K562 (cell line): ENCODE measurements at regions not wholly inside any gene's neighbourhood (a gene's known extent, or its start where the extent isn't known, plus 50 kb on each side); places are given as distances from the start of the nearest gene placed in this dataset.

Experiments used
- ATAC-seq: fragments of 200-7000 bp; cut with Tn5 transposase; 3 replicates; pipeline ENCODE4 v1.9.1; 2020; ENCODE audit warnings: moderate library complexity
- BruUV-seq: library from RNA; stranded (reverse); fragments of 400-500 nt; replicated peaks from 2 replicates; lab custom pipeline; 2021; lab: Mats Ljungman, UMichigan
- CTCF ChIA-PET: fragments of 300-600 bp; formaldehyde crosslinking; extraction: SDS; loops from one replicate; lab custom pipeline; 2021; ENCODE audit warnings: low intra/inter-chr PET ratio; lab: Yijun Ruan, JAX
- POLR2A ChIA-PET: fragments of 300-600, 350-650 bp; sonication (Branson Sonifier 250); formaldehyde crosslinking; extraction: SDS; loops from one replicate; lab custom pipeline; 2021; ENCODE audit warnings: antibody characterized with exemption, inconsistent platforms; lab: Yijun Ruan, JAX
- DNase-seq, 4 experiments: peaks; one replicate each; pipeline versions ENCODE4 v3.0.0 to v3.0.0-alpha.2; 2011 to 2018; ENCODE audit warnings: low spot score in 3 of 4, mixed read lengths in 3 of 4; ENCODE audit errors: extremely low read depth in 1 of 4
- FAIRE-seq: peaks from 2 replicates; lab custom pipeline; 2011; peaks lifted over from hg19 to GRCh38; lab: Jason Lieb, UNC
- H2AFZ ChIP-seq: 2 replicates; pipeline ENCODE4 v1.6.0; 2011; ENCODE audit warnings: low read depth, low read length, control low read depth, inconsistent platforms
- H3K27ac ChIP-seq: fragments of 200-600 bp; 3 replicates; pipeline ENCODE4 v1.8.0; 2011; ENCODE audit warnings: low read depth, mild to moderate bottlenecking, control low read depth, inconsistent platforms, low read length, moderate library complexity, mixed read lengths; ENCODE audit errors: extremely low read depth
- H3K27me3 ChIP-seq, 2 experiments: fragments of 300-600 bp in 1 of 2; 2 replicates in 1 of 2; 3 replicates in 1 of 2; pipeline versions ENCODE4 v1.6.0 to v1.8.0; 2011; ENCODE audit warnings: inconsistent platforms in 2 of 2, low read length in 2 of 2, mild to moderate bottlenecking in 1 of 2, mixed read lengths in 1 of 2, moderate library complexity in 1 of 2; ENCODE audit not compliant: control insufficient read depth in 2 of 2, insufficient read depth in 2 of 2
- H3K36me3 ChIP-seq: fragments of 300-600 bp; 3 replicates; pipeline ENCODE4 v1.8.0; 2011; ENCODE audit warnings: mild to moderate bottlenecking, low read length, inconsistent platforms; ENCODE audit not compliant: control insufficient read depth, insufficient read depth
- H3K4me1 ChIP-seq, 2 experiments: fragments of 200-600 bp in 1 of 2; replicated peaks in 1 of 2; 2 replicates in 1 of 2; 3 replicates in 1 of 2; pipeline versions ENCODE4 v1.5.1 to v1.8.0; 2011; ENCODE audit warnings: inconsistent platforms in 2 of 2, low read length in 2 of 2, mild to moderate bottlenecking in 1 of 2, mixed read lengths in 1 of 2, moderate library complexity in 1 of 2; ENCODE audit not compliant: control insufficient read depth in 2 of 2, insufficient read depth in 2 of 2
- H3K4me2 ChIP-seq: 2 replicates; pipeline ENCODE4 v1.6.1; 2011; ENCODE audit warnings: low read length, control low read depth, inconsistent platforms, mixed read lengths; ENCODE audit not compliant: insufficient read depth
- H3K4me3 ChIP-seq: fragments of 200-600 bp; sonication (generic), shearing (Covaris generic); 2 replicates; pipeline ENCODE4 v1.5.1; 2016; ENCODE audit warnings: control low read depth, inconsistent platforms
- H3K79me2 ChIP-seq: fragments of 200-600 bp; 3 replicates; pipeline ENCODE4 v1.8.0; 2011; ENCODE audit warnings: low read length, inconsistent platforms; ENCODE audit not compliant: control insufficient read depth, insufficient read depth
- H3K9ac ChIP-seq, 2 experiments: 2 replicates each; pipeline versions ENCODE4 v1.6.0 to v1.6.1; 2011; ENCODE audit warnings: low read depth in 2 of 2, low read length in 2 of 2, control low read depth in 1 of 2, inconsistent platforms in 1 of 2, mild to moderate bottlenecking in 1 of 2, mixed read lengths in 1 of 2; ENCODE audit not compliant: insufficient read depth in 1 of 2
- H3K9me1 ChIP-seq: one replicate; pipeline ENCODE4 v1.6.0; 2011; ENCODE audit warnings: inconsistent platforms, mild to moderate bottlenecking, low read length, moderate library complexity; ENCODE audit not compliant: control insufficient read depth, insufficient read depth
- H3K9me3 ChIP-seq: replicated peaks from 2 replicates; pipeline ENCODE4 v1.5.1; 2011; ENCODE audit warnings: low read depth, low read length, inconsistent platforms; ENCODE audit not compliant: control insufficient read depth, insufficient read depth
- H4K20me1 ChIP-seq: replicated peaks from 2 replicates; pipeline ENCODE4 v1.6.1; 2011; ENCODE audit warnings: low read length, inconsistent platforms, mixed read lengths; ENCODE audit not compliant: control insufficient read depth, insufficient read depth
- ATF1 ChIP-seq, 2 experiments: fragments of 450-650 bp in 1 of 2; IDR thresholded peaks; 2 replicates each; pipeline ENCODE4 v1.6.1; 2016; ENCODE audit warnings: missing compliant biosample characterization in 1 of 2, missing genetic modification characterization in 1 of 2
- CBX1 ChIP-seq: sonication (generic); IDR thresholded peaks from 2 replicates; pipeline ENCODE4 v1.6.1; 2016; ENCODE audit warnings: antibody characterized with exemption, low read depth, mild to moderate bottlenecking
- CHCHD3 ChIP-seq: fragments of 250-450 bp; sonication (Bioruptor Pico); IDR thresholded peaks from 2 replicates; pipeline ENCODE4 v2.1.2; 2022; ENCODE audit warnings: mild to moderate bottlenecking
- DMBX1 ChIP-seq: fragments of 250-450 bp; sonication (Bioruptor Pico); IDR thresholded peaks from 2 replicates; pipeline ENCODE4 v1.8.0; 2022; ENCODE audit warnings: inconsistent platforms, mild to moderate bottlenecking, moderate library complexity, borderline replicate concordance
- FOXA1 ChIP-seq: fragments of 450-650 bp; IDR thresholded peaks from 2 replicates; pipeline ENCODE4 v1.6.1; 2016; ENCODE audit warnings: mild to moderate bottlenecking, borderline replicate concordance
- ILK ChIP-seq: fragments of 450-650 bp; IDR thresholded peaks from 2 replicates; pipeline ENCODE4 v1.6.1; 2016; ENCODE audit warnings: missing genetic modification characterization, low read depth, mild to moderate bottlenecking, missing compliant biosample characterization, moderate library complexity, borderline replicate concordance
- NR4A1 ChIP-seq, 2 experiments: fragments of 250-450 bp in 1 of 2; fragments of 450-650 bp in 1 of 2; sonication (Bioruptor Pico) in 1 of 2; IDR thresholded peaks; 2 replicates each; pipeline versions ENCODE4 v1.4.0 to v1.6.1; 2016 to 2020; ENCODE audit warnings: mild to moderate bottlenecking in 2 of 2, missing compliant biosample characterization in 1 of 2, missing genetic modification characterization in 1 of 2, moderate library complexity in 1 of 2
- PHF21A ChIP-seq: fragments of 450-650 bp; IDR thresholded peaks from 2 replicates; pipeline ENCODE4 v1.6.1; 2017; ENCODE audit warnings: low read depth, borderline replicate concordance
- SIRT6 ChIP-seq: IDR thresholded peaks from one replicate; pipeline ENCODE4 v1.6.1; 2012; ENCODE audit warnings: low read depth, mild to moderate bottlenecking, control low read depth, inconsistent platforms, low read length, moderate library complexity
- SRSF7 ChIP-seq: fragments of 200-400 bp; formaldehyde crosslinking; optimal IDR thresholded peaks from 2 replicates; pipeline ENCODE3; 2017; ENCODE audit warnings: mild to moderate bottlenecking, low read depth, low read length
- TOE1 ChIP-seq, 2 experiments: fragments of 450-650 bp in 1 of 2; sonication (generic) in 1 of 2; formaldehyde crosslinking in 1 of 2; IDR thresholded peaks; 2 replicates each; pipeline versions ENCODE4 v1.7.1 to v1.8.0; 2016 to 2022; ENCODE audit warnings: borderline replicate concordance in 2 of 2, mild to moderate bottlenecking in 2 of 2, antibody characterized with exemption in 1 of 2, inconsistent platforms in 1 of 2, low read depth in 1 of 2, missing genetic modification reagents in 1 of 2, moderate library complexity in 1 of 2
- ZNF668 ChIP-seq: fragments of 250-450 bp; sonication (Bioruptor Pico); IDR thresholded peaks from 2 replicates; pipeline ENCODE4 v1.8.0; 2022; ENCODE audit warnings: mild to moderate bottlenecking, inconsistent platforms
- WGBS: fragments of 100-300 bp; shearing (Covaris generic); methylation state at CpG from one replicate; pipeline ENCODE4 v1.1.6; 2016; ENCODE audit warnings: low coverage, mixed read lengths; ENCODE audit not compliant: insufficient coverage; ENCODE audit errors: missing lambda C conversion rate; 5-methylcytosine and 5-hydroxymethylcytosine counted together
- in situ Hi-C: fragments of 300-500 bp; cut with MboI; formaldehyde crosslinking; loops from 4 replicates; pipeline ENCODE4 v1.15.0; 2018; ENCODE audit warnings: inconsistent platforms, mixed read lengths
- intact Hi-C: fragments of 100-400 bp; cut with micrococcal nuclease; formaldehyde crosslinking; loops from 2 replicates; pipeline ENCODE4 v1.14.2; 2022
- TF ChIP-seq, protein P1 (sequence below): fragments of 250-450 bp; sonication (Bioruptor Pico); IDR thresholded peaks from 2 replicates; pipeline ENCODE4 v1.6.1; 2021; ENCODE audit warnings: mild to moderate bottlenecking
- TF ChIP-seq, protein P2 (sequence below): sonication (generic); formaldehyde crosslinking; IDR thresholded peaks from 2 replicates; pipeline ENCODE4 v1.8.0; 2022; ENCODE audit warnings: missing genetic modification reagents, mild to moderate bottlenecking, borderline replicate concordance

DNA sequence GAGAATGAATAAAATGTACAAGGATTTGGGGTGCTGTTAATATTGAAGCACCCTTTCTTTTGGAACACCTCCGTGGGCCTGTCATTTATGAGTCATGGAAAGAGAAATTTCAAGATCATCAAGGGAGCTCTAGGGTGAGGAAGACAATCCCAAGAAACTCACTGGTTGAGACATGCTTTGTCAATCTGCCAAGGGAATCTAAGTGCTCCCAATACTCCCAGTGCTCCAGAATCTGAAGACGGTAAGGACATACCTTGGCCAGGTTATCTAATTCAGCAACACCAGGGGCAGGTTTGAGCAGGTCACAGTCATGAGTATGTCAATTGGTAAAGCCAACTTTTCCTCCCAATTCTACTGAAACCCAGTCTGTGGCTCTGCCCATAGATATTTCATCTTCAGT lies 556.4 kb upstream of the CPEB2 start (continued):
- TF ChIP-seq, protein P1, sequence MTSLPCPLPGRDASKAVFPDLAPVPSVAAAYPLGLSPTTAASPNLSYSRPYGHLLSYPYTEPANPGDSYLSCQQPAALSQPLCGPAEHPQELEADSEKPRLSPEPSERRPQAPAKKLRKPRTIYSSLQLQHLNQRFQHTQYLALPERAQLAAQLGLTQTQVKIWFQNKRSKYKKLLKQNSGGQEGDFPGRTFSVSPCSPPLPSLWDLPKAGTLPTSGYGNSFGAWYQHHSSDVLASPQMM (CRISPR knock-in tag), result no peak
- TF ChIP-seq NR4A1 (CRISPR knock-in tag; IDR thresholded peaks at IDR 0.05), result no peak
- no peak for TF ChIP-seq NR4A1 (tag; IDR thresholded peaks at IDR 0.05)

DNA sequence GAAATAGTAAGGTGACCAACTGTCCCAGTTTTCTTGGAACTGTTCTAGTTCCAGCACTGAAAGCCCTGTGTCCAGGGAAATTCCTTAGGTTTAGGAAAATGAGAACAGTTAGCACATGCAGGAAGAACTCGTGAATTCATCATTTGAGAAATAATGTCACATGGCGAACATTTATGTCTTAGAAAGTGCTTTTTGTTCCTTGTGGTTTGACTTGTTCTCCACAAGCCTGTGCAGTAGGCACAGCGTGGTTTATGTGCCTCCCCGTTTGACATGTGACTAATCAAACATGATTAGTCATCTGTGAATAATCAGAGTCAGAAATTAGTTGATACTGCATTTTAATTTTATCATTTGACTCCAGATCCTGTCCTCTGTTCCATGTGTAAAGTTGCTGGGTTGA lies 556.0 kb upstream of the CPEB2 start:
- no peak overlapping the region for H3K27ac ChIP-seq
- no peak for TF ChIP-seq SRSF7
- 0% methylated on average over 4 of the region's 4 CpGs for WGBS
- POLR2A ChIA-PET, result no interaction called here
- no TSS peak for BruUV-seq
- DNase-seq, result no peak
- no peak overlapping the region for H3K4me2 ChIP-seq
- in situ Hi-C loops (no loop called here), intact Hi-C loops (no loop called here)
- H4K20me1 ChIP-seq, result no peaks in the 10 kb centered on the region
- no peaks in the 10 kb centered on the region for H3K36me3 ChIP-seq
- no peaks in the 10 kb centered on the region for H3K79me2 ChIP-seq
- H3K4me3 ChIP-seq, result no peak overlapping the region
- no peak overlapping the region for H3K9ac ChIP-seq
- H3K9me1 ChIP-seq, result no peaks in the 10 kb centered on the region
- H3K9me3 ChIP-seq, result no peaks in the 10 kb centered on the region; the same call in 1 of the 2 replicates
- CTCF ChIA-PET, result no interaction called here
- H3K27me3 ChIP-seq, result no peaks in the 10 kb centered on the region
- no peak overlapping the region for H2AFZ ChIP-seq
- no peaks in the 10 kb centered on the region for H3K4me1 ChIP-seq
- no peak for FAIRE-seq
- no peak for ATAC-seq

DNA sequence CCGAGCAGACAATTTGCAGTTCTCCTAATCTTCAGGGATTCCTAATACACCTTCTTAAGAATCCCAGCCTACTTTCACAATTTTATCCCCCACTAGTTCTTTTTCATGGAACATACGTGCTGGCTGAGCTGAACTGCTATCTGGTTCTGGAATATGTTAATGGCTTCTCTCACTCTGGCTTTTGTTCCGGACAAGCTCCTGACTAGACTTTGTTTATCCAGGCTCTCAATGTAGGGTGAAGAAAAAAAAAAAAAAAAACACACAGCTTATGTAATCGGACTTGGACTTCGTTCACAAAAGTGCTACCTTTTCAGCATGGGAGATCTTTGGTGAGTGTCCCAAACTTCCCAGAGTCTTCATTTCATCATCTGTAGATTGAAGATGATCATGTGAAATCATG lies 555.4 kb upstream of the CPEB2 start:
- BruUV-seq, result no TSS peak
- intact Hi-C loops (no loop called here), in situ Hi-C loops (no loop called here)
- no peaks in the 10 kb centered on the region for H3K27me3 ChIP-seq
- 0% methylated on average over 3 of the region's 5 CpGs for WGBS
- H3K4me1 ChIP-seq, result no peaks in the 10 kb centered on the region
- FAIRE-seq, result no peak
- CTCF ChIA-PET, result no interaction called here
- H3K79me2 ChIP-seq, result no peaks in the 10 kb centered on the region
- H3K4me2 ChIP-seq, result no peak overlapping the region
- no peak for ATAC-seq
- H3K4me3 ChIP-seq, result no peak overlapping the region
- POLR2A ChIA-PET, result no interaction called here
- DNase-seq, result no peak
- H3K9me1 ChIP-seq, result no peaks in the 10 kb centered on the region
- no peaks in the 10 kb centered on the region; the same call in 1 of the 2 replicates for H3K9me3 ChIP-seq
- no peak overlapping the region for H3K9ac ChIP-seq
- no peaks in the 10 kb centered on the region for H4K20me1 ChIP-seq
- H3K27ac ChIP-seq, result no peak overlapping the region
- no peak overlapping the region for H2AFZ ChIP-seq
- H3K36me3 ChIP-seq, result no peaks in the 10 kb centered on the region
- TF ChIP-seq CBX1 (no peak), FOXA1 (no peak), ZNF668 (CRISPR knock-in tag) (no peak), SIRT6 (no peak), CHCHD3 (CRISPR knock-in tag) (no peak), ILK (no peak), ATF1 (CRISPR knock-in tag; IDR thresholded peaks at IDR 0.05) (no peak), ATF1 (tag; IDR thresholded peaks at IDR 0.05) (no peak), DMBX1 (CRISPR knock-in tag) (no peak), TOE1 (IDR thresholded peaks at IDR 0.05; ENCODE audit: borderline replicate concordance) (no peak), TOE1 (CRISPR knock-in tag; IDR thresholded peaks at IDR 0.05; ENCODE audit: borderline replicate concordance, low read depth) (no peak), PHF21A (no peak)
- TF ChIP-seq, protein P2, sequence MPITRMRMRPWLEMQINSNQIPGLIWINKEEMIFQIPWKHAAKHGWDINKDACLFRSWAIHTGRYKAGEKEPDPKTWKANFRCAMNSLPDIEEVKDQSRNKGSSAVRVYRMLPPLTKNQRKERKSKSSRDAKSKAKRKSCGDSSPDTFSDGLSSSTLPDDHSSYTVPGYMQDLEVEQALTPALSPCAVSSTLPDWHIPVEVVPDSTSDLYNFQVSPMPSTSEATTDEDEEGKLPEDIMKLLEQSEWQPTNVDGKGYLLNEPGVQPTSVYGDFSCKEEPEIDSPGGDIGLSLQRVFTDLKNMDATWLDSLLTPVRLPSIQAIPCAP (CRISPR knock-in tag), result no peak
